Lung (tissue), 11 donors: ENCODE measurements at regions not wholly inside any gene's neighbourhood (a gene's known extent, or its start where the extent isn't known, plus 50 kb on each side); places are given as distances from the start of the nearest gene placed in this dataset.

ENCODE experiments used
- ATAC-seq: fragments of 200-7000 bp; cut with Tn5 transposase; one replicate; pipeline ENCODE4 v1.9.1; 2020; ENCODE audit warnings: moderate number of reproducible peaks; ENCODE audit not compliant: insufficient read depth, low FRiP score
- DNase-seq, 3 donors: peaks; one replicate each; pipeline ENCODE4 v3.0.0-alpha.2; 2013 to 2017
- H3K27ac ChIP-seq, 2 donors: one replicate each; pipeline ENCODE4 v1.5.1; 2013; ENCODE audit warnings: mild to moderate bottlenecking in 2 of 2, moderate library complexity in 2 of 2, control low read depth in 1 of 2, inconsistent platforms in 1 of 2, low read depth in 1 of 2, low read length in 1 of 2
- H3K27me3 ChIP-seq, 3 donors: one replicate each; pipeline ENCODE4 v1.5.1; 2013; ENCODE audit warnings: low read length in 2 of 3; ENCODE audit not compliant: control insufficient read depth in 3 of 3, insufficient read depth in 3 of 3
- H3K36me3 ChIP-seq, 4 donors: one replicate each; pipeline ENCODE4 v1.5.1; 2013; ENCODE audit warnings: low read length in 4 of 4, mild to moderate bottlenecking in 1 of 4, moderate library complexity in 1 of 4; ENCODE audit not compliant: control insufficient read depth in 4 of 4, insufficient read depth in 4 of 4
- H3K4me1 ChIP-seq, 5 donors: one replicate each; pipeline ENCODE4 v1.5.1; 2013; ENCODE audit warnings: low read length in 5 of 5, mild to moderate bottlenecking in 2 of 5, moderate library complexity in 1 of 5; ENCODE audit not compliant: control insufficient read depth in 5 of 5, insufficient read depth in 5 of 5
- H3K4me3 ChIP-seq: one replicate; pipeline ENCODE4 v1.5.1; 2013; ENCODE audit warnings: mild to moderate bottlenecking, control low read depth, moderate library complexity
- H3K9ac ChIP-seq, 2 donors: one replicate each; pipeline ENCODE4 v1.5.1; 2013; ENCODE audit warnings: low read length in 2 of 2, control low read depth in 1 of 2; ENCODE audit not compliant: insufficient read depth in 1 of 2
- H3K9me3 ChIP-seq, 4 donors: one replicate each; pipeline ENCODE4 v1.5.1; 2013; ENCODE audit warnings: low read length in 3 of 4, mild to moderate bottlenecking in 1 of 4, moderate library complexity in 1 of 4; ENCODE audit not compliant: control insufficient read depth in 4 of 4, insufficient read depth in 3 of 4
- WGBS, 2 donors: extraction: QIAGEN DNeasy Blood & Tissue Kit; methylation state at CpG; one replicate each; pipeline ENCODE4 v1.1.7; 2013; 5-methylcytosine and 5-hydroxymethylcytosine counted together
- TF ChIP-seq, protein P1 (sequence below): IDR thresholded peaks from 2 replicates; pipeline ENCODE4 v1.5.1; 2012; ENCODE audit warnings: mild to moderate bottlenecking; ENCODE audit errors: control extremely low read depth, extremely low read depth
- donor health status: control.
- donor health status: control.
- donor health status: Bipolar disorder and iron deficiency.
- donor health status: healthy.
- donor health status: DM: yes; HTN: yes; CAD: no.

DNA sequence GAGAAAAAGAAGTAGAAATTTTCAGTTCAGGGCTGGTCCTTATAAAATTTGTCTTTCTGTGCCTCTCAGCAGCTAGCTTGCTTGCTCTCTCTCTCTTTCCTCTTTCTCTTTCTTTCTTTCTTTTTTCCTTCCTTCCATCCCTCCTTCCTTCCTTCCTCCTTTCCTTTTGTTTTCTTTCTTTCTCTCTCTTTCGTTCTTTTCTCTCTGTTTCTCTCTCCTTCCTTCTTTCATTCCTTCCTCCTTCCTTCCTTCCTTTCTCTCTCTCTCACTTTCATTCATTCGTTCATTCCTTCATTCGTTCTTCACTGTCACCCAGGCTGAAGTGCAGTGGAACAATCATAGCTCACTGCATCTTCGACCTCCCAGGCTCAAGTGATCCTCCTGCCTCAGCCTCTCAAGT is 69.3 kb upstream of the CPOX start:
- no peak for DNase-seq
- H3K27me3 ChIP-seq, result peaks cover 0 to 1% (median 0%) of the 10 kb centered on the region in 3 donors
- H3K9me3 ChIP-seq, result no peaks in the 10 kb centered on the region
- H3K36me3 ChIP-seq, result no peaks in the 10 kb centered on the region
- H3K9ac ChIP-seq, result no peak overlapping the region
- WGBS, 2 donors, result 77 to 81% methylated on average over 4 of the region's 4 CpGs
- no peaks in the 10 kb centered on the region for H3K4me1 ChIP-seq
- H3K4me3 ChIP-seq, result no peak overlapping the region
- H3K27ac ChIP-seq, result no peak overlapping the region
- no peak for ATAC-seq
- TF ChIP-seq, protein P1, sequence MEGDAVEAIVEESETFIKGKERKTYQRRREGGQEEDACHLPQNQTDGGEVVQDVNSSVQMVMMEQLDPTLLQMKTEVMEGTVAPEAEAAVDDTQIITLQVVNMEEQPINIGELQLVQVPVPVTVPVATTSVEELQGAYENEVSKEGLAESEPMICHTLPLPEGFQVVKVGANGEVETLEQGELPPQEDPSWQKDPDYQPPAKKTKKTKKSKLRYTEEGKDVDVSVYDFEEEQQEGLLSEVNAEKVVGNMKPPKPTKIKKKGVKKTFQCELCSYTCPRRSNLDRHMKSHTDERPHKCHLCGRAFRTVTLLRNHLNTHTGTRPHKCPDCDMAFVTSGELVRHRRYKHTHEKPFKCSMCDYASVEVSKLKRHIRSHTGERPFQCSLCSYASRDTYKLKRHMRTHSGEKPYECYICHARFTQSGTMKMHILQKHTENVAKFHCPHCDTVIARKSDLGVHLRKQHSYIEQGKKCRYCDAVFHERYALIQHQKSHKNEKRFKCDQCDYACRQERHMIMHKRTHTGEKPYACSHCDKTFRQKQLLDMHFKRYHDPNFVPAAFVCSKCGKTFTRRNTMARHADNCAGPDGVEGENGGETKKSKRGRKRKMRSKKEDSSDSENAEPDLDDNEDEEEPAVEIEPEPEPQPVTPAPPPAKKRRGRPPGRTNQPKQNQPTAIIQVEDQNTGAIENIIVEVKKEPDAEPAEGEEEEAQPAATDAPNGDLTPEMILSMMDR, result no peak

- H3K27ac ChIP-seq, result no peak overlapping the region
- ATAC-seq (no peak), DNase-seq (no peak)
- no peaks in the 10 kb centered on the region for H3K4me1 ChIP-seq
- no peaks in the 10 kb centered on the region for H3K27me3 ChIP-seq
- 85 to 91% methylated on average over 4 of the region's 4 CpGs for WGBS, 2 donors
- no peaks in the 10 kb centered on the region for H3K9me3 ChIP-seq
- H3K9ac ChIP-seq, result no peak overlapping the region
- TF ChIP-seq, protein P1, result no peak
- H3K36me3 ChIP-seq, result no peaks in the 10 kb centered on the region
- no peak overlapping the region for H3K4me3 ChIP-seq
Observed at GRCh38 chr3:98670020-98670419, 76.6 kb upstream of the CPOX start.

DNA sequence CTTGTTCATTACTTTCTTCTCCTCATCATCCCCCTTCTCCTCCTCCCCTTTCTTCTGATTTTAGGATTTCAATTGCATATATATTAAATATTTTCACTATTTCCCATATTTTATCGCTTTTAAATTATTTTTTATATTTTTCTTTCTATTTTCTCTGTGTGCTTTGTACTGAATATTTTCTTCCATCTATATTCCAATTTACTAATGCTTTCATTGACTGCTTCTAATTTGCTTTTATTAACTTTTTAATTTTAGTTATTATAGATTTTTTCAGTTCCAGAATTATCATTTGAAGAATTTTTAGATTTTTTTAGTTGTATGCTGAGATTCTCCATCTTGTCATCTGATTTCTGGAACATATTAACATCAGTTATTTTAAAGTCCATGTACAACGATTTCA is 83.2 kb upstream of the ST3GAL6 start:
- no peak overlapping the region for H3K9ac ChIP-seq
- no peak overlapping the region for H3K4me3 ChIP-seq
- peaks cover 0 to 5% (median 0%) of the 10 kb centered on the region in 4 donors for H3K9me3 ChIP-seq
- H3K4me1 ChIP-seq, result no peaks in the 10 kb centered on the region
- H3K27me3 ChIP-seq, result no peaks in the 10 kb centered on the region
- no peaks in the 10 kb centered on the region for H3K36me3 ChIP-seq
- 92 to 97% methylated on average over 2 of the region's 2 CpGs for WGBS, 2 donors
- DNase-seq (no peak), ATAC-seq (no peak)
- H3K27ac ChIP-seq, result no peak overlapping the region
- TF ChIP-seq, protein P1, result no peak

- H3K9ac ChIP-seq, result no peak overlapping the region
- no peak overlapping the region for H3K27ac ChIP-seq
- no peaks in the 10 kb centered on the region for H3K4me1 ChIP-seq
- TF ChIP-seq, protein P1, result no peak
- no peak for ATAC-seq
- H3K9me3 ChIP-seq, result peaks cover 0 to 5% (median 0%) of the 10 kb centered on the region in 4 donors
- H3K4me3 ChIP-seq, result no peak overlapping the region
- WGBS, 2 donors, result 91 to 100% methylated on average over 5 of the region's 5 CpGs
- H3K27me3 ChIP-seq, result no peaks in the 10 kb centered on the region
- no peak for DNase-seq
- no peaks in the 10 kb centered on the region for H3K36me3 ChIP-seq
Observed at GRCh38 chr3:98680723-98681122, 82.4 kb upstream of the ST3GAL6 start.
